ENCODE measurements at regions not wholly inside any gene's neighbourhood (a gene's known extent, or its start where the extent isn't known, plus 50 kb on each side); places are given as distances from the start of the nearest gene placed in this dataset.

GRCh38 chr16:82236415-82236814, 66.4 kb upstream of the MPHOSPH6 start:
- TF ChIP-seq POLR2A (IDR thresholded peaks at IDR 0.05), result no peak
- TF ChIP-seq CTCF (IDR thresholded peaks at IDR 0.05 in 8 of 11, conservative IDR thresholded peaks at IDR 0.05 in 3 of 11), result no peak
